Muscle of leg (tissue), 3 donors: ENCODE measurements at regions not wholly inside any gene's neighbourhood (a gene's known extent, or its start where the extent isn't known, plus 50 kb on each side); places are given as distances from the start of the nearest gene placed in this dataset.

Experiments
- DNase-seq: peaks from one replicate; pipeline ENCODE4 v3.0.0; 2013
- H3K27ac ChIP-seq: one replicate; pipeline ENCODE4 v1.5.1; 2013; ENCODE audit warnings: mild to moderate bottlenecking, low read length, control low read depth
- H3K27me3 ChIP-seq: one replicate; pipeline ENCODE4 v1.6.1; 2013; ENCODE audit warnings: low read length; ENCODE audit not compliant: control insufficient read depth, insufficient read depth
- H3K36me3 ChIP-seq: one replicate; pipeline ENCODE4 v1.6.1; 2013; ENCODE audit warnings: low read length; ENCODE audit not compliant: control insufficient read depth, insufficient read depth
- H3K4me1 ChIP-seq: one replicate; pipeline ENCODE4 v1.6.1; 2013; ENCODE audit warnings: low read length; ENCODE audit not compliant: control insufficient read depth, insufficient read depth
- H3K4me3 ChIP-seq: one replicate; pipeline ENCODE4 v1.5.1; 2013; ENCODE audit warnings: low read length, control low read depth
- H3K9me3 ChIP-seq: replicated peaks from 2 replicates; pipeline ENCODE4 v1.6.1; 2013; ENCODE audit warnings: low read depth, low read length; ENCODE audit not compliant: control insufficient read depth
- WGBS: methylation state at CpG from one replicate; pipeline ENCODE4 v1.1.5; 2013; ENCODE audit warnings: missing lambda C conversion rate; ENCODE audit not compliant: insufficient coverage; 5-methylcytosine and 5-hydroxymethylcytosine counted together

GRCh38 chr13:107217251-107217650 lies 649.3 kb upstream of the ARGLU1 start:
- Histone ChIP-seq H3K4me3 (no peak overlapping the region), H3K9me3 (no peaks in the 10 kb centered on the region), H3K27me3 (no peaks in the 10 kb centered on the region), H3K27ac (no peak overlapping the region), H3K4me1 (peaks cover 4% of the 10 kb centered on the region), H3K36me3 (no peaks in the 10 kb centered on the region)
- WGBS, result 51% methylated on average over 4 of the region's 6 CpGs
- peak; percentile 89 for DNase-seq

GRCh38 chr13:107216046-107216755 lies 648.3 kb upstream of the ARGLU1 start:
- no peak overlapping the region for H3K4me3 ChIP-seq
- H3K27ac ChIP-seq, result no peak overlapping the region
- no peaks in the 10 kb centered on the region for H3K36me3 ChIP-seq
- peaks cover 4% of the 10 kb centered on the region for H3K4me1 ChIP-seq
- H3K27me3 ChIP-seq, result no peaks in the 10 kb centered on the region
- 83% methylated on average over 9 of the region's 11 CpGs for WGBS
- no peaks in the 10 kb centered on the region for H3K9me3 ChIP-seq
- no peak for DNase-seq

DNA sequence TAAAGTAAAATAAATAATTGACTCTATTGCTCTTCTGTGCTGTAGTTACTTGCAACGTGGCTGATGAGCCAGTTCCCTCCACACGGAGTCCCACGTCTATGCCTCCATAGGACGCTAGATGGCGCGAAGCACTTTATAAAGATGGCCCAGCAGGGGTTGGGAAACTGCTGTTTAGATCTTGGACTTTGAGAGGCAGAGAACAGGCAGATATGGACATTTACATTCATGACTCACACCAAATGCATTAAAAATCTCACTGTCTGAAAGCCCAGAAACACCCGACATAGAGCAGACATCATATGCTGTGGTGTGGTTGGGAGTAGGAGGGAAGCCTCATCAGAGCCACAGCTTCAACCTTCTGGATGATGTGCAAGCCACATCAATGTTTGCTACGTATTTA lies 643.1 kb upstream of the ARGLU1 start:
- Histone ChIP-seq H3K9me3 (no peaks in the 10 kb centered on the region), H3K4me3 (peak overlapping the region; percentile 24), H3K27me3 (no peaks in the 10 kb centered on the region), H3K27ac (peak overlapping the region; percentile 8), H3K4me1 (peaks cover 3% of the 10 kb centered on the region), H3K36me3 (no peaks in the 10 kb centered on the region)
- DNase-seq, result peak; percentile 96
- WGBS, result 0% methylated on average over 3 of the region's 8 CpGs

- Histone ChIP-seq H3K27ac (peak overlapping the region; percentile 8), H3K9me3 (no peaks in the 10 kb centered on the region), H3K4me1 (peaks cover 3% of the 10 kb centered on the region), H3K4me3 (peak overlapping the region; percentile 24), H3K36me3 (no peaks in the 10 kb centered on the region), H3K27me3 (no peaks in the 10 kb centered on the region)
- WGBS, result 29% methylated on average over 5 of the region's 7 CpGs
- peak; percentile 73 for DNase-seq
Measured at GRCh38 chr13:107210723-107211030, 642.7 kb upstream of the ARGLU1 start.

GRCh38 chr13:107209824-107210722 lies 642.1 kb upstream of the ARGLU1 start:
- Histone ChIP-seq H3K4me1 (peaks cover 3% of the 10 kb centered on the region), H3K27ac (no peak overlapping the region), H3K4me3 (no peak overlapping the region), H3K9me3 (no peaks in the 10 kb centered on the region), H3K36me3 (no peaks in the 10 kb centered on the region), H3K27me3 (no peaks in the 10 kb centered on the region)
- DNase-seq, result peak; percentile 64
- WGBS, result 29% methylated on average over 4 of the region's 11 CpGs

GRCh38 chr13:107208889-107209288 lies 641.0 kb upstream of the ARGLU1 start:
- 70% methylated on average over 4 of the region's 4 CpGs for WGBS
- Histone ChIP-seq H3K27ac (no peak overlapping the region), H3K36me3 (no peaks in the 10 kb centered on the region), H3K9me3 (no peaks in the 10 kb centered on the region), H3K4me3 (no peak overlapping the region), H3K4me1 (peaks cover 3% of the 10 kb centered on the region), H3K27me3 (no peaks in the 10 kb centered on the region)
- DNase-seq, result no peak

- 16% methylated on average over 11 of the region's 16 CpGs for WGBS
- Histone ChIP-seq H3K9me3 (no peaks in the 10 kb centered on the region), H3K27me3 (no peaks in the 10 kb centered on the region), H3K4me1 (peaks cover 3% of the 10 kb centered on the region), H3K27ac (no peak overlapping the region), H3K4me3 (no peak overlapping the region), H3K36me3 (no peaks in the 10 kb centered on the region)
- DNase-seq, result peak; percentile 68
Measured at GRCh38 chr13:107205318-107206104, 637.6 kb upstream of the ARGLU1 start.

DNA sequence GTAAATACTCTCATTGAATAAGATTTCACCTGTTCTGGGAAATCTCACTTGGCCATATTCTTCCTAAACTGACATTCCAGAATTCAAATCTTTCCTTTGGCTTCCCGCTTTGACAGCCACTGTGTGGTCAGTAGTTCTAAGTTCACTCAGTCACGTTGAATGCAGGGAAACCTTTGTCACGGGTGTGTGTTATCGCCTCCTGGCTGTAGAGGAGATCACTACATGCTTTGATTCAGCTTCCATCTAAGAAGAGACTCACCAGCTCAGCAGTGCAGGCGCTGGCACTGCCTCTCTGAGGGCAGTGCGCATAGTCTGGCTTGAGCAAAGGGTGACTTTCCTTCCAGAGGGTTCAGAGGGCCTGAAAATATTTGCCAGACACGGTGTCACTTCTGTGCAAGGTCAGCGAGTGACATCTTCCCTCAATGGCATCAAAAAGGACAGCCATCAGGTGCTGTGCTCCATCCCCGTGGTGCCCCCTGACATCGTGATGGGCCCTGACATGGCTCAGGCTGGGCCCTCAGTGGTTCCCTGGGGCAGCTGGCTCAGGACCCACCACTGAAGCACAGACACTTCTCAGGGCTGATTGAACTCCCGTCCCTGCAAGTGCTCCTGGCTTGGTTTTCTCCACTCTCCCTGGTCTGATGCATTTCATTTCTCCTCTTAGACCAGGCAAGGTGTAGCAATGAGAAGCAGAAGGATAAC lies 635.4 kb upstream of the ARGLU1 start:
- Histone ChIP-seq H3K36me3 (no peaks in the 10 kb centered on the region), H3K4me3 (no peak overlapping the region), H3K4me1 (no peaks in the 10 kb centered on the region), H3K27me3 (no peaks in the 10 kb centered on the region), H3K27ac (peak overlapping the region; percentile 60), H3K9me3 (no peaks in the 10 kb centered on the region)
- WGBS, result 68% methylated on average over 9 of the region's 11 CpGs
- peak; percentile 36 for DNase-seq

DNA sequence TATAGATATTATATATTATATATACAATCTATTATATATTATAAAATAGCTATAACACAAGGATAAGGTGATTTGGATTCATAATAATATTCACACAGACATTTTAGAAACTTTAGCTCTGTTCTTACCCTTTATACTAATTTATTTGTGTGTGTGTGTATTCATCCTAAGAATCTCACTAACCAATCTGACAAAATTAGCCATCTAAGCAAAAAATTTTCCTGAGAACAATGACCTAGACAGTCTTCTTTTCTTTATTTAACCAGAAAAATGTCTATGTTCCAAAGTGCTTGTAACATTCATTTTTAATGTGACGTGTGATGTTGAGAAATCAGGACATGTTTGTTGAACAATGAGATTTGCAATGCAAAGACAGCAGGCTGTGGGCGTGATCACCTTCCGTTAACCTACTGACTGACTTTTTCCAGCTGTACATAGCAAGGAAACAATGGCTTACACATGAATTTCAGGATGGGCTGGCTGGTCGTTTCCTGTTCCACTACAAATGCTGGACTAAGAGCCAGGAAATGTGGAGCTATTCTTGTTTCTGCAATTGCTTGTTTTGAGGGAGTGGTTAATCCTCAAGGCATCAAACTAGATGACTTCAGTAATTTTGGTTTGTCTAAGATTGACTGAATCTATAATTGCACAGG lies 634.6 kb upstream of the ARGLU1 start:
- Histone ChIP-seq H3K9me3 (no peaks in the 10 kb centered on the region), H3K4me1 (no peaks in the 10 kb centered on the region), H3K27me3 (no peaks in the 10 kb centered on the region), H3K4me3 (no peak overlapping the region), H3K27ac (peak overlapping the region; percentile 84), H3K36me3 (no peaks in the 10 kb centered on the region)
- DNase-seq, result peak; percentile 89
- WGBS, result no CpG with 5 or more reads among the region's 4 CpGs
